Progenitor cell of endocrine pancreas (in vitro differentiated cells): ENCODE measurements at regions not wholly inside any gene's neighbourhood (a gene's known extent, or its start where the extent isn't known, plus 50 kb on each side); places are given as distances from the start of the nearest gene placed in this dataset.
"Not testable (repeated sequence)": the region's sequence is repeated elsewhere in the genome, so short reads cannot be mapped to it uniquely, and the experiment has no call there.

Source experiments
- DNase-seq: peaks from one replicate; pipeline ENCODE4 v3.0.0; 2021; ENCODE audit warnings: low spot score; ENCODE audit not compliant: unreplicated experiment
- H3K27ac Mint-ChIP-seq: 2 replicates; pipeline ENCODE4 v1.8.0; 2021; ENCODE audit warnings: mild to moderate bottlenecking, moderate library complexity, mixed read lengths
- H3K27me3 Mint-ChIP-seq: 2 replicates; pipeline ENCODE4 v1.8.0; 2021; ENCODE audit warnings: mixed read lengths
- H3K36me3 Mint-ChIP-seq: 2 replicates; pipeline ENCODE4 v1.8.0; 2022; ENCODE audit warnings: mixed read lengths; ENCODE audit not compliant: insufficient read depth
- H3K4me1 Mint-ChIP-seq: 2 replicates; pipeline ENCODE4 v1.8.0; 2021; ENCODE audit warnings: low read depth, mixed read lengths
- H3K4me3 Mint-ChIP-seq: 2 replicates; pipeline ENCODE4 v1.8.0; 2021; ENCODE audit warnings: low read depth, mild to moderate bottlenecking, moderate library complexity, mixed read lengths
- H3K9me3 Mint-ChIP-seq: 2 replicates; pipeline ENCODE4 v1.8.0; 2021; ENCODE audit warnings: low read depth, mixed read lengths
- CTCF ChIP-seq: fragments of 200-600 bp; sonication (generic); IDR thresholded peaks from one replicate; pipeline ENCODE4 v1.5.0; 2021; ENCODE audit warnings: antibody characterized with exemption, mild to moderate bottlenecking; ENCODE audit not compliant: unreplicated experiment

DNA sequence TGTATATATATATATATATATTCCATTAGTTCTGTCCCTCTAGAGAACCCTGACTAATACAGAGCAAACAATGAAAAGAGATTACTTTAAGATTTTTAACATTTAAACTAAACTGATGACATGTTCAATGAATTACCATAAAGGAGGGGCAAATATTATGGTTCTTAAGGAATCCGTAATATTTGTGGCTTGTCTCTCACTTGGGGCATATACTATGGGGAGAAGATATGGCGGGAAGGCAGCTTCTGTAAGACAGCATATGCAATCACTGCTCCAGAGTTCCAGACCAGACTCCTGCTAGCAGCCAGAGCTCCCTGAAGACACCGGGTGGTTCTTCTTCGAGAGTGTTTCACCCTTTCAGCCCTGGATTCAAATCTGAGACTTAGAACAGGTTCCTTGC lies 321.1 kb upstream of the NT5E start:
- peaks cover 13% of the 10 kb centered on the region for H3K27me3 Mint-ChIP-seq
- TF ChIP-seq CTCF = no peak
- no peaks in the 10 kb centered on the region for H3K36me3 Mint-ChIP-seq
- no peak overlapping the region for H3K4me3 Mint-ChIP-seq
- H3K9me3 Mint-ChIP-seq = no peaks in the 10 kb centered on the region
- DNase-seq = no peak
- no peak overlapping the region for H3K27ac Mint-ChIP-seq
- no peaks in the 10 kb centered on the region for H3K4me1 Mint-ChIP-seq

DNA sequence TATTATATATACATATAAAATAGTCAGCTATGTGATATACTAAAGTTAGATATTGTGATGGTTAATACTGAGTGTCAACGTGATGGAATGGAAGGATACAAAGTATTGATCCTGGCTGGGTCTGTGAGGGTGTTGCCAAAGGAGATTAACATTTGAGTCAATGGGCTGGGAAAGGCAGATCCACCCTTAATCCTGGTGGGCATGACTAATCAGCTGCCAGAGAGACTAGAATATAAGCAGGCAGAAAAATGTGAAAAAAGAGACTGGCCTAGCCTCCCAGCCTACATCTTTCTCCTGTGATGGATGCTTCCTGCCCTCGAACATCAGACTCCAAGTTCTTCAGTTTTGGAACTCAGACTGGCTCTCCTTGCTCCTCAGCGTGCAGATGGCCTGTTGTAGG lies 321.6 kb upstream of the NT5E start:
- H3K9me3 Mint-ChIP-seq, H3K27ac Mint-ChIP-seq, H3K36me3 Mint-ChIP-seq, H3K4me3 Mint-ChIP-seq, DNase-seq, H3K4me1 Mint-ChIP-seq: not testable (repeated sequence)
- peaks cover 13% of the 10 kb centered on the region for H3K27me3 Mint-ChIP-seq

GRCh38 chr6:85127696-85128243 lies 322.1 kb upstream of the NT5E start:
- no peaks in the 10 kb centered on the region for H3K9me3 Mint-ChIP-seq
- no peak overlapping the region for H3K4me3 Mint-ChIP-seq
- no peaks in the 10 kb centered on the region for H3K36me3 Mint-ChIP-seq
- no peak overlapping the region for H3K27ac Mint-ChIP-seq
- H3K27me3 Mint-ChIP-seq = peaks cover 16% of the 10 kb centered on the region
- TF ChIP-seq CTCF = no peak
- no peaks in the 10 kb centered on the region for H3K4me1 Mint-ChIP-seq
- DNase-seq = no peak

DNA sequence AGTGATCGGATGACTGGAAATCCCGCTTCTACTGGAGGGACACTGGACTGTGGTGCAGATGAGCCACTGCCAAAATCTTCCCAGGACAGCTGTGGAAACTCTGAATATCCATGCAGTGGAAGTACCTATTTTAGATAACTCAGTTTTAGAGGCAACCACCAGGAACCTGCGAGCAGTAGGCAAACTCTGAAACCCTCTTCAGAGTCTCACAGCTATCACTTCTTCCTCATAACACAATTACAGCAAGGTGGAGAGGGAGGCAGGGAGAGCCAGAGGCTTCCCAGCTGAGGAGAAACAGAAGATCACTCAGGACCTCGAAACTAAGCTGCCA lies 322.8 kb upstream of the NT5E start:
- peaks cover 18% of the 10 kb centered on the region for H3K27me3 Mint-ChIP-seq
- H3K4me3 Mint-ChIP-seq = no peak overlapping the region
- no peaks in the 10 kb centered on the region for H3K36me3 Mint-ChIP-seq
- H3K27ac Mint-ChIP-seq = no peak overlapping the region
- H3K9me3 Mint-ChIP-seq = no peaks in the 10 kb centered on the region
- H3K4me1 Mint-ChIP-seq = no peaks in the 10 kb centered on the region
- DNase-seq = no peak
- no peak for TF ChIP-seq CTCF

DNA sequence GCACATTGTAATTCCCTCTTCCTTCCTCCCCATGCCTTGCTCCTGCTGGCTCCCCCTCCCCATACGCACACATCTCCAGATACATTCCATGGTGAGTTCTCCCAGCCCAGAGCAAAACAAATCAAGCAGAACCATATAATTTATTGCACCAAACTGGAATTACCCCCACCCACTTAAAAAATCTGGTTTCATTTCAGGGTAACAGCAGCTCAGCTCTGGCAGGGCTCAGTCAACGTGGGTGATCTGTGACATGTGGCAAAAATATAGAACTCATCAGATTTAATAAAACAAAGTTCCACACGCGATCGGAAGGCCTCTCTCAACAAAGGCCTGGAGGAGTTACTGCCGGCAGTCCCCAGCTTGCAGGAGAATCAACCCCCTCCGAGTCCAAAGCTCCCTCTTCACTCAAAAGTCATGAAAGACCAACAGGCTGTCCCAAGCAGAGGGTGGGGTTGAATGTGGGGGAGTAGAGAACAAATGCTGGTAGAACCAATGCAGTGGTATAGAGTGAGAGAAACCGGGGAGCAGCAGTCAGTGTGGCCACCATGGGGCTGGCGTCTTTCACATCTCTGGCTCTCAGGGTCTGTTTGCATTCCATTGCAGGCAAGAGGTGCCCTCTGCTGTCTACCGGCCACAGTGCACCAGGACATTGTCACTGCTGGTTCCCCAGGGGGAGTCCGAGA lies 323.3 kb upstream of the NT5E start:
- DNase-seq = peak; percentile 56
- peak overlapping the region; percentile 15 for H3K4me3 Mint-ChIP-seq

More for the DNA sequence above, 323.3 kb upstream of the NT5E start:
- no peak overlapping the region for H3K27ac Mint-ChIP-seq
- no peaks in the 10 kb centered on the region for H3K36me3 Mint-ChIP-seq
- no peaks in the 10 kb centered on the region for H3K9me3 Mint-ChIP-seq
- peak; percentile 79 for TF ChIP-seq CTCF
- no peaks in the 10 kb centered on the region for H3K4me1 Mint-ChIP-seq
- H3K27me3 Mint-ChIP-seq = peaks cover 18% of the 10 kb centered on the region
